ENCODE measurements at regions not wholly inside any gene's neighbourhood (a gene's known extent, or its start where the extent isn't known, plus 50 kb on each side); places are given as distances from the start of the nearest gene placed in this dataset.
"Not testable (repeated sequence)": the region's sequence is repeated elsewhere in the genome, so short reads cannot be mapped to it uniquely, and the experiment has no call there.

GRCh38 chr4:81599742-81600380, 128.2 kb upstream of the RASGEF1B start:
- DNase-seq (ENCODE audit: low spot score): no peak

- DNase-seq (ENCODE audit: low spot score): no peak
These were observed 124.3 kb upstream of the RASGEF1B start for GRCh38 chr4:81595798-81596610.

GRCh38 chr4:81595287-81595686, 123.6 kb upstream of the RASGEF1B start:
- peak; percentile 16 for DNase-seq (ENCODE audit: low spot score)

GRCh38 chr4:81594490-81595159, 122.9 kb upstream of the RASGEF1B start:
- DNase-seq (ENCODE audit: low spot score): no peak

- DNase-seq (ENCODE audit: low spot score): no peak
These were observed 121.0 kb upstream of the RASGEF1B start for GRCh38 chr4:81592701-81593100.

- no peak for DNase-seq (ENCODE audit: low spot score)
These were observed 118.9 kb upstream of the RASGEF1B start for GRCh38 chr4:81590596-81590995.

GRCh38 chr4:81589262-81589661, 117.6 kb upstream of the RASGEF1B start:
- no peak for DNase-seq (ENCODE audit: low spot score)

GRCh38 chr4:81586706-81587105, 115.0 kb upstream of the RASGEF1B start:
- no peak for DNase-seq (ENCODE audit: low spot score)

- not testable (repeated sequence) for DNase-seq (ENCODE audit: low spot score)
These were observed 109.3 kb upstream of the RASGEF1B start for GRCh38 chr4:81580994-81581374.

- DNase-seq (ENCODE audit: low spot score): no peak
These were observed 108.8 kb upstream of the RASGEF1B start for GRCh38 chr4:81580346-81580993.

GRCh38 chr4:81577392-81577791, 105.7 kb upstream of the RASGEF1B start:
- no peak for DNase-seq (ENCODE audit: low spot score)

GRCh38 chr4:81574991-81575390, 103.3 kb upstream of the RASGEF1B start:
- no peak for DNase-seq (ENCODE audit: low spot score)

- DNase-seq (ENCODE audit: low spot score): no peak
These were observed 102.1 kb upstream of the RASGEF1B start for GRCh38 chr4:81573840-81574239.

GRCh38 chr4:81572402-81572801, 100.7 kb upstream of the RASGEF1B start:
- no peak for DNase-seq (ENCODE audit: low spot score)

GRCh38 chr4:81571105-81571504, 99.4 kb upstream of the RASGEF1B start:
- DNase-seq (ENCODE audit: low spot score): no peak

GRCh38 chr4:81566161-81566591, 94.5 kb upstream of the RASGEF1B start:
- no peak for DNase-seq (ENCODE audit: low spot score)

GRCh38 chr4:81565142-81565870, 93.6 kb upstream of the RASGEF1B start:
- peak; percentile 87 for DNase-seq (ENCODE audit: low spot score)

- no peak for DNase-seq (ENCODE audit: low spot score)
These were observed 92.3 kb upstream of the RASGEF1B start for GRCh38 chr4:81564025-81564424.

- DNase-seq (ENCODE audit: low spot score): no peak
These were observed 90.4 kb upstream of the RASGEF1B start for GRCh38 chr4:81562093-81562492.

- DNase-seq (ENCODE audit: low spot score): no peak
These were observed 85.6 kb upstream of the RASGEF1B start for GRCh38 chr4:81557306-81557705.

- DNase-seq (ENCODE audit: low spot score): no peak
These were observed 83.8 kb upstream of the RASGEF1B start for GRCh38 chr4:81555489-81555888.

- no peak for DNase-seq (ENCODE audit: low spot score)
These were observed 80.4 kb upstream of the RASGEF1B start for GRCh38 chr4:81552086-81552485.
